RWPE2 (cell line): ENCODE measurements at regions not wholly inside any gene's neighbourhood (a gene's known extent, or its start where the extent isn't known, plus 50 kb on each side); places are given as distances from the start of the nearest gene placed in this dataset.

Experiments used
- ATAC-seq: fragments of 200-7000 bp; cut with Tn5 transposase; 3 replicates; pipeline ENCODE4 v1.9.1; 2021; ENCODE audit warnings: low read depth
- DNase-seq: peaks from one replicate; pipeline ENCODE4 v3.0.0-alpha.2; 2020; ENCODE audit warnings: low spot score
- H3K27ac ChIP-seq: fragments of 450-650 bp; 2 replicates; pipeline ENCODE4 v1.5.1; 2017; ENCODE audit warnings: mild to moderate bottlenecking; ENCODE audit not compliant: poor library complexity, severe bottlenecking
- H3K27me3 ChIP-seq: fragments of 250-450 bp; sonication (Bioruptor Pico); 2 replicates; pipeline ENCODE4 v1.5.1; 2021; ENCODE audit warnings: mild to moderate bottlenecking, moderate library complexity; ENCODE audit not compliant: insufficient read depth, poor library complexity, severe bottlenecking
- H3K36me3 ChIP-seq: fragments of 250-450 bp; sonication (Bioruptor Pico); 2 replicates; pipeline ENCODE4 v1.5.1; 2020; ENCODE audit warnings: low read depth, mild to moderate bottlenecking, moderate library complexity
- H3K4me1 ChIP-seq: fragments of 250-450 bp; sonication (Bioruptor Pico); 2 replicates; pipeline ENCODE4 v1.5.1; 2021; ENCODE audit warnings: mild to moderate bottlenecking, moderate library complexity; ENCODE audit not compliant: insufficient read depth, poor library complexity, severe bottlenecking
- H3K4me3 ChIP-seq: fragments of 250-450 bp; sonication (Bioruptor Pico); 2 replicates; pipeline ENCODE4 v1.5.1; 2021; ENCODE audit warnings: mild to moderate bottlenecking, moderate library complexity; ENCODE audit not compliant: severe bottlenecking
- H3K9me3 ChIP-seq: fragments of 250-450 bp; sonication (Bioruptor Pico); 2 replicates; pipeline ENCODE4 v1.5.1; 2021; ENCODE audit warnings: mild to moderate bottlenecking, moderate library complexity; ENCODE audit not compliant: severe bottlenecking
- TF ChIP-seq, protein P1 (sequence below): fragments of 450-650 bp; IDR thresholded peaks from one replicate; pipeline ENCODE4 v1.5.1; 2017; ENCODE audit warnings: mild to moderate bottlenecking, moderate library complexity; ENCODE audit not compliant: poor library complexity, severe bottlenecking

DNA sequence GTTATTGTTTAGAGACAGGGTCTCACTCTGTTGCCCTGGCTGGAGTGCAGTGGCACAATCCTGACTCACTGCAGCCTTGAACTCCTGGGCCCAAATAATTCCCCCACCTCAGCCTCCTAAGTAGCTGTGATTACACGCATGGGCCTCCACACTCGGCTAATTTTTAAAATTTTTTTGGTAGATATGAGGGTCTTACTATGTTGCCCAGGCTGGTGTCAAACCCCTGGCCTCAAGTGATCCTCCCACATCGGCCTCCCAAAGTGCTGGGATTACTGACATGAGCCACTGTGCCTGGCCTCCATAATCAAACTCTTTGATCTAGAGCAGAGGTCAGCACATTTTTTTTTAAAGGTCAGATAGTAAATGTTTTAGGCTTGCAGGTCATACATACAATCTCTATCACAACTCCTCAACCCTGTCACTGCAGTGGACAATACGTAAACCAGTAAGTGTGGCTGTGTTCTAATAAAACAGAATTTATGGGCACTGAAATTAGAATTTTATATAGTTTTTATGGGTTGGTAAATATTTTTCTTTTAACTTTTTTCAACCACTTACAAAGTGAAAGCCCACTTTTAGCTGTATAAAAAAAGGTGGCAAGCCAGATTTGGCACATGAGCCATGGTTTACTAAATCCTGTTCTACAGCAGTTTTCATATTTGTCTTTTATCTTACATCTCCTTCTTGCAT is 105.1 kb upstream of the RAPGEF2 start:
- no peak for DNase-seq
- Histone ChIP-seq H3K4me1 (peaks cover 28% of the 10 kb centered on the region), H3K27me3 (no peaks in the 10 kb centered on the region), H3K4me3 (no peak overlapping the region), H3K9me3 (no peaks in the 10 kb centered on the region), H3K27ac (peak overlapping the region; percentile 72), H3K36me3 (no peaks in the 10 kb centered on the region)
- ATAC-seq: no peak
- TF ChIP-seq, protein P1, sequence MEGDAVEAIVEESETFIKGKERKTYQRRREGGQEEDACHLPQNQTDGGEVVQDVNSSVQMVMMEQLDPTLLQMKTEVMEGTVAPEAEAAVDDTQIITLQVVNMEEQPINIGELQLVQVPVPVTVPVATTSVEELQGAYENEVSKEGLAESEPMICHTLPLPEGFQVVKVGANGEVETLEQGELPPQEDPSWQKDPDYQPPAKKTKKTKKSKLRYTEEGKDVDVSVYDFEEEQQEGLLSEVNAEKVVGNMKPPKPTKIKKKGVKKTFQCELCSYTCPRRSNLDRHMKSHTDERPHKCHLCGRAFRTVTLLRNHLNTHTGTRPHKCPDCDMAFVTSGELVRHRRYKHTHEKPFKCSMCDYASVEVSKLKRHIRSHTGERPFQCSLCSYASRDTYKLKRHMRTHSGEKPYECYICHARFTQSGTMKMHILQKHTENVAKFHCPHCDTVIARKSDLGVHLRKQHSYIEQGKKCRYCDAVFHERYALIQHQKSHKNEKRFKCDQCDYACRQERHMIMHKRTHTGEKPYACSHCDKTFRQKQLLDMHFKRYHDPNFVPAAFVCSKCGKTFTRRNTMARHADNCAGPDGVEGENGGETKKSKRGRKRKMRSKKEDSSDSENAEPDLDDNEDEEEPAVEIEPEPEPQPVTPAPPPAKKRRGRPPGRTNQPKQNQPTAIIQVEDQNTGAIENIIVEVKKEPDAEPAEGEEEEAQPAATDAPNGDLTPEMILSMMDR: no peak

DNA sequence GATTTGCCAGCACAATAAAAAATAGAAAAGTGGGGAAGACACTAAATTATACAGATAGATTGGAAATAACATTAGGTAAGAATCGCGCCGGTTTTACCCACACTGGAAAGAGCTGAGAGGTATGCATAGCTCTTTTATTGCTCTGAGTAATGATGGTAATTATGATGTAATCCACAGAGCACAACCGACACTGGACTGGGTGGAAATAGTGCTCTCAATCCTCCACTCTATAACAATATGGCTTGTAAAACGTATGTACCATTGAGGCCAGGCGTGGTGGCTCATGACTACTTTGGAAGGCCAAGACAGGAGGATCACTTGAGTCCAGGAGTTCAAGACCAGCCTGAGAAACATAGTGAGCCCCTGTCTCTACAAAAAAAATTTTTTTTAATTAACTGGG is 104.3 kb upstream of the RAPGEF2 start:
- H3K27me3 ChIP-seq: no peaks in the 10 kb centered on the region
- H3K9me3 ChIP-seq: no peaks in the 10 kb centered on the region
- TF ChIP-seq, protein P1: no peak
- peaks cover 35% of the 10 kb centered on the region for H3K4me1 ChIP-seq
- DNase-seq: no peak
- no peak overlapping the region for H3K4me3 ChIP-seq
- peak; percentile 86 for ATAC-seq
- H3K36me3 ChIP-seq: no peaks in the 10 kb centered on the region
- peak overlapping the region; percentile 72 for H3K27ac ChIP-seq

DNA sequence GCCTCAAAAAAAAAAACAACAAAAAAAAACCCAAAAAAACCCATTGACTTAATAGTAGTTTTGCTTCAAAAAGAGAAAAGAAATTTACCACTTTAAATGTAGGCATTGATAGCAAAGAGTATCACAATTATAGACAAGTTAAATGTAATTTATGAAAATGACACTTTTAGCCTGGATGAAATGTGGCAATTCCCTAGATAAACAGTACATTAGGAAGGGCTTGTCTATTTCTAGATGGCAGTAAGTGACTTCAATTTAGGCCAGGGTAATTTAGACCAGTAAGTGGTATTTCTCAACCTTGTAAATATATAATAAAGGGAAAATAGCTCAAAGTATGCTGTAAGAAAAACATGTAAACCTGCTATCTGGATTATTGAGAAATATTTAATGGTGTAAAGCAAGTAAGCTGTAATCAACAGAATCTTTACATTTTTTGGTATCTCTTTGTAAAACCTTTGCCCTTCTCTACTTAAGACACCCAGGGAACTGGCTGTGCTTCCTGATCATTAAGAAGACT is 103.7 kb upstream of the RAPGEF2 start:
- DNase-seq (no peak), ATAC-seq (no peak)
- Histone ChIP-seq H3K9me3 (no peaks in the 10 kb centered on the region), H3K27me3 (no peaks in the 10 kb centered on the region), H3K4me1 (peaks cover 37% of the 10 kb centered on the region), H3K36me3 (no peaks in the 10 kb centered on the region), H3K27ac (peak overlapping the region; percentile 72), H3K4me3 (no peak overlapping the region)
- TF ChIP-seq, protein P1: no peak

DNA sequence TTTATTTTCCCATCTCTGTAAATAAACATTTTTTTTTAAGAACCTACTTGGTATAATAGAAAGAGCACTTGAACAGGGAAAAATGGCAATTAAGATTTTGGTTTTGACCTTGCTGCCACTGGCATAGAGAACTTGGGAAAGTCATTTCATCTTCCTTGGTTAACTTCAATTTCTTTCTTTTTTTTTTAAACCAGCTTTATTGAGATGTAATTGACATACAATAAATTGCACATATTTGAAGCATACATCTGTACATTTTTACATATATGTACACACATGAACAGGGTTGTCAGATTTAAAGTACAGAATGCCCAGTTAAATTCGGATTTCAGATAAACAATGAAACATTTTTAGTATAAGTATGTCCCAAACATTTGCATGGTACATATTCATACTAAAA is 103.0 kb upstream of the RAPGEF2 start:
- Histone ChIP-seq H3K27ac (no peak overlapping the region), H3K36me3 (no peaks in the 10 kb centered on the region), H3K4me1 (peaks cover 37% of the 10 kb centered on the region), H3K9me3 (no peaks in the 10 kb centered on the region), H3K27me3 (no peaks in the 10 kb centered on the region), H3K4me3 (no peak overlapping the region)
- no peak for ATAC-seq
- TF ChIP-seq, protein P1: no peak
- no peak for DNase-seq

DNA sequence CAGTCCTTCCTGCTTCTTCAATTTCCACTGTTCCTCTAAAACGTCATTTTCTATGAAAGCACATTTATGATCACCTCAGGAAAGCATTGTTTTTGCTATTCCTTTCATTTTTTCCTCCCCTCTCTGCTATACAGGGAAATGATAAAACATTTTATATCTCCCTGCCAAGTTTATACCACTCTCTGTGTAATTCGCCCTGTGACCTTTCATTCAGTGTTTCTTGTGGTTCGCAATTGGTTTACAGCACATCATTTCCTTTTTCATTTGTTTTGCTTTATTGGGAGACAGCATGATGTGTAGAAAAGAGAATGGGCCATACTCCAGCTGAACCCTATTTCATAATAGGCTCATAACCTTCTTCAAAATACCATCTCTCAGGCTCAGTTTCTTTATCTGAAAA is 99.9 kb upstream of the RAPGEF2 start:
- Histone ChIP-seq H3K9me3 (no peaks in the 10 kb centered on the region), H3K4me1 (peaks cover 32% of the 10 kb centered on the region), H3K4me3 (no peak overlapping the region), H3K36me3 (no peaks in the 10 kb centered on the region), H3K27ac (no peak overlapping the region), H3K27me3 (no peaks in the 10 kb centered on the region)
- ATAC-seq (no peak), DNase-seq (no peak)
- TF ChIP-seq, protein P1: no peak
